ENCODE measurements at regions not wholly inside any gene's neighbourhood (a gene's known extent, or its start where the extent isn't known, plus 50 kb on each side); places are given as distances from the start of the nearest gene placed in this dataset.

GRCh38 chr2:4668381-4668780, 965.0 kb downstream of the DCDC2C start:
- DNase-seq (ENCODE audit: low read depth) = no peak
- no peak overlapping the region for H3K4me3 ChIP-seq (ENCODE audit: control insufficient read depth, low read depth, low read length)
- no peak for TF ChIP-seq CTCF (conservative IDR thresholded peaks at IDR 0.05; ENCODE audit: control insufficient read depth, insufficient read depth, low read depth, low read length)

- H3K4me3 ChIP-seq (ENCODE audit: control insufficient read depth, low read depth, low read length) = no peak overlapping the region
- DNase-seq (ENCODE audit: low read depth) = no peak
- no peak for TF ChIP-seq CTCF (conservative IDR thresholded peaks at IDR 0.05; ENCODE audit: control insufficient read depth, insufficient read depth, low read depth, low read length)
These were observed 967.0 kb downstream of the DCDC2C start for GRCh38 chr2:4670331-4670730.

DNA sequence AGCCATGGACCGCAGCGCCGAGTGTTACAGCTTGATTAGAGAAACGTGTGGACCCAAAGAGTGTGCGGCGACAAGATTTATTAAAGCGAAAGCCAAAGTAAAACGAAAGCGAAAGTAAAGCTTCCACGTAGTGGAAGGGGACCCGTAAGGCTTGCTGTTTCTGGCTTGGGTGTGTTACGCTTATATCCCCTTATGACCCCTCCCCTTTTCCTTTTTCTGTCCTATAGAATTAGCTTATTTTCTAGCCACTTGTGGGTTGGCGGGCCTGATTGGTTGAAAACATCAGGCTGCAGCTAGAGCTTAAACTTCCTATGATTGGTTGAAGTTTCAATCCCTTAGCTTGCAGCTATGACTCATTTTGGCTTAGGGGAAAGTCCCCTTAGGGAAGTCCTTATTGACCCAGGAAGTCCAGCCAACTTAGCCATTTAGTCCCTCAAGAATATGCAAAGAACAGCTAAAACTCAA, 969.7 kb downstream of the DCDC2C start:
- no peak overlapping the region for H3K4me3 ChIP-seq (ENCODE audit: control insufficient read depth, low read depth, low read length)
- peak; percentile 1 for DNase-seq (ENCODE audit: low read depth)
- TF ChIP-seq CTCF (conservative IDR thresholded peaks at IDR 0.05; ENCODE audit: control insufficient read depth, insufficient read depth, low read depth, low read length) = no peak

DNA sequence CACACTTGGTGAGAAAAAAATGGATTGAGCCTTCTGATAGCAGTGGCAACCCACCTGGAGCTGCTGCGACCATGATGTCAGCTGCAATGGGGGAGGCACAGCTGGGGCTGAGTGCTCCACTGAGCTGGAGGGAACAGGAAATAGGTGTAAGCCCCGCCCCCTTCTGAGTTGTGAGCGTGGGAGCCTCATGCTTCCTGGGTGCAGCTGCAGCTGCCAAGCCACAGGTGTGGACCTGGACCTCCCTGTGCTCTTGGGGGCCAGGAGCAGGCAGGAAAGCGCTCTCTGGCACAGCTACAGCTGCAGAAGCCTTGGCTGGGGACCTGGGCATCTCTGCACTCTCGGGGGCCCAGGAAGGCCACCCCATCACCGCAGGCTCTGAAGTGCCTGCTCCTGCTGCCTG, 970.6 kb downstream of the DCDC2C start:
- no peak overlapping the region for H3K4me3 ChIP-seq (ENCODE audit: control insufficient read depth, low read depth, low read length)
- TF ChIP-seq CTCF (conservative IDR thresholded peaks at IDR 0.05; ENCODE audit: control insufficient read depth, insufficient read depth, low read depth, low read length) = no peak
- DNase-seq (ENCODE audit: low read depth) = no peak

DNA sequence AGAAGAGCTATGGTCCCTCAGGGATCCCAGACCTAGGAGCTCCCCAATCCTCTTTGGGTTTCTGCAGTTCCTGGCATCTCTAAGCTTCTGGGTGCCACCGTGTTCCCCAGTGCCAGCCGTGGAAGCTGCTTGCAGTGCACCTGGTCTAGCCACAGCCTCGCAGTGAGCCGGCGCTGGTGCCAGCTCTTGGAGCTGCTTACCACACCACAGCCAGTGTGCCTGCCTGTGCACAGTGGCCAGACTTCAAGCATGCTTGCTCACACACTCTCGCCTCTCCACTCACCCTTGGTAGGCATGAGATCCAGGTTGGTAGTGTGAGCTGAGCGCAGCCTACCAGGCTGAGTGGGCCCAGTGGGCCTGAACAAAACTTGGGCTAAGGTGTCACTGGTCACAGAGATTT, 971.9 kb downstream of the DCDC2C start:
- no peak for DNase-seq (ENCODE audit: low read depth)
- TF ChIP-seq CTCF (conservative IDR thresholded peaks at IDR 0.05; ENCODE audit: control insufficient read depth, insufficient read depth, low read depth, low read length) = no peak
- no peak overlapping the region for H3K4me3 ChIP-seq (ENCODE audit: control insufficient read depth, low read depth, low read length)

DNA sequence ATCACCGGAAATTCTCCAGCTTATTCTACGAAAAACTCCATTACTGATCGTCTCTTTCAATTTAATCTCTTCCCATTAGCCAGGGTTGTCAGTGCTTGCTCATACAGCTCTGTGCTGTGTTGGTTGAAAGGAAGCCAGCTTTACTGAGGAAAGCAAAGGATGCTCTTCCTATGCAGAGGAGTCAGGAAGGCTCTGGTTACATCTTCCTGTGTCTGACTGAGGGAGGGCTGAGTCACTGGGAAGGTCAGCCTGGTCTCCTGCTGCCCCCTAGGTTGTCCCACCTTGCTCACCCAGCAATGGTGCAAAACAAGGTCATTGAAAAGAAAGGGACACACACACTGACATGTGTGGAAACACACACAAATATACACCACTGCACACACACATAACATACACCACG, 975.6 kb downstream of the DCDC2C start:
- DNase-seq (ENCODE audit: low read depth) = no peak
- TF ChIP-seq CTCF (conservative IDR thresholded peaks at IDR 0.05; ENCODE audit: control insufficient read depth, insufficient read depth, low read depth, low read length) = no peak

DNA sequence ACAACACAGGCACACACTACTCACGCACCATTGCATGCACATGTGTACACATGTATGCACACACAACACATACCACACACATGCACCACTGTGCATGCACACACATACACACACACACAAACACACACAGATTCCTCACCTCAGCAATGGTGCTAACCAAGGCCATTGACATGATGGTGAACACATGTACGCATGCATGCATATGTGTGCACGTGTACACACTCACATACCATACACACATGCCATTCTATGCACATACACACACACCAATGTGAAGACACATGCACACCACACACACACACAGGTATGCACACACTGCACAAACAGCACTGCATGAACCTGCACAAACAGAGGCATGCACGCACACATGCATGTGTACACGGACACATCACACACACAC, 976.0 kb downstream of the DCDC2C start:
- TF ChIP-seq CTCF (conservative IDR thresholded peaks at IDR 0.05; ENCODE audit: control insufficient read depth, insufficient read depth, low read depth, low read length) = no peak
- no peak overlapping the region for H3K4me3 ChIP-seq (ENCODE audit: control insufficient read depth, low read depth, low read length)
- no peak for DNase-seq (ENCODE audit: low read depth)

More for the DNA sequence above, 975.6 kb downstream of the DCDC2C start:
- H3K4me3 ChIP-seq (ENCODE audit: control insufficient read depth, low read depth, low read length) = no peak overlapping the region
